ENCODE measurements at regions not wholly inside any gene's neighbourhood (a gene's known extent, or its start where the extent isn't known, plus 50 kb on each side); places are given as distances from the start of the nearest gene placed in this dataset.
A peak's percentile ranks its signal among the peaks of the same experiment; 100 is the strongest.

- DNase-seq (ENCODE audit: low spot score) (no peak), ATAC-seq (no peak)
Observed at GRCh38 chr13:22201375-22201925, 530.6 kb downstream of the FGF9 start.

GRCh38 chr13:22210134-22210930, 539.5 kb downstream of the FGF9 start:
- ATAC-seq (no peak), DNase-seq (ENCODE audit: low spot score) (no peak)

- ATAC-seq, result no peak
- no peak for DNase-seq (ENCODE audit: low spot score)
Observed at GRCh38 chr13:22211876-22212275, 541.0 kb downstream of the FGF9 start.

GRCh38 chr13:22212576-22212975, 541.7 kb downstream of the FGF9 start:
- ATAC-seq, result no peak
- no peak for DNase-seq (ENCODE audit: low spot score)

GRCh38 chr13:22214184-22214583, 543.3 kb downstream of the FGF9 start:
- peak; percentile 32 for ATAC-seq

GRCh38 chr13:22218797-22219196, 547.9 kb downstream of the FGF9 start:
- ATAC-seq (no peak), DNase-seq (ENCODE audit: low spot score) (no peak)

More at GRCh38 chr13:22214184-22214583, 543.3 kb downstream of the FGF9 start:
- no peak for DNase-seq (ENCODE audit: low spot score)

- DNase-seq (ENCODE audit: low spot score) (no peak), ATAC-seq (no peak)
Observed at GRCh38 chr13:22219709-22220108, 548.8 kb downstream of the FGF9 start.

GRCh38 chr13:22220151-22221135, 549.6 kb downstream of the FGF9 start:
- DNase-seq (ENCODE audit: low spot score) (no peak), ATAC-seq (no peak)

- ATAC-seq, result no peak
Observed at GRCh38 chr13:22223411-22223810, 552.5 kb downstream of the FGF9 start.

GRCh38 chr13:22226086-22226485, 555.2 kb downstream of the FGF9 start:
- no peak for ATAC-seq
- no peak for DNase-seq (ENCODE audit: low spot score)

More at GRCh38 chr13:22223411-22223810, 552.5 kb downstream of the FGF9 start:
- DNase-seq (ENCODE audit: low spot score), result no peak

- no peak for ATAC-seq
- no peak for DNase-seq (ENCODE audit: low spot score)
Observed at GRCh38 chr13:22227895-22228294, 557.0 kb downstream of the FGF9 start.

GRCh38 chr13:22229916-22230315, 559.0 kb downstream of the FGF9 start:
- no peak for ATAC-seq
- no peak for DNase-seq (ENCODE audit: low spot score)

- DNase-seq (ENCODE audit: low spot score) (no peak), ATAC-seq (no peak)
Observed at GRCh38 chr13:22232186-22232585, 561.3 kb downstream of the FGF9 start.

GRCh38 chr13:22235285-22235949, 564.5 kb downstream of the FGF9 start:
- no peak for DNase-seq (ENCODE audit: low spot score)
- ATAC-seq, result no peak

- DNase-seq (ENCODE audit: low spot score) (no peak), ATAC-seq (no peak)
Observed at GRCh38 chr13:22235950-22236290, 565.0 kb downstream of the FGF9 start.

- DNase-seq (ENCODE audit: low spot score) (no peak), ATAC-seq (no peak)
Observed at GRCh38 chr13:22238269-22238668, 567.4 kb downstream of the FGF9 start.

- DNase-seq (ENCODE audit: low spot score) (no peak), ATAC-seq (no peak)
Observed at GRCh38 chr13:22240716-22241115, 569.8 kb downstream of the FGF9 start.

GRCh38 chr13:22243469-22244163, 572.7 kb downstream of the FGF9 start:
- DNase-seq (ENCODE audit: low spot score), result no peak
- no peak for ATAC-seq

GRCh38 chr13:22252281-22252830, 581.5 kb downstream of the FGF9 start:
- no peak for ATAC-seq
- DNase-seq (ENCODE audit: low spot score), result no peak

- no peak for ATAC-seq
- DNase-seq (ENCODE audit: low spot score), result no peak
Observed at GRCh38 chr13:22253107-22253506, 582.2 kb downstream of the FGF9 start.
